HUES48 (cell line): ENCODE measurements at regions not wholly inside any gene's neighbourhood (a gene's known extent, or its start where the extent isn't known, plus 50 kb on each side); places are given as distances from the start of the nearest gene placed in this dataset.

Experiments used
- H3K27ac ChIP-seq: one replicate; pipeline ENCODE4 v1.7.0; 2013; ENCODE audit warnings: low read depth, low read length, inconsistent platforms
- H3K27me3 ChIP-seq: 2 replicates; pipeline ENCODE4 v1.6.1; 2013; ENCODE audit warnings: mild to moderate bottlenecking, low read length; ENCODE audit not compliant: control insufficient read depth, insufficient read depth
- H3K36me3 ChIP-seq: 2 replicates; pipeline ENCODE4 v1.6.1; 2013; ENCODE audit warnings: low read length; ENCODE audit not compliant: control insufficient read depth, insufficient read depth
- H3K4me1 ChIP-seq: 2 replicates; pipeline ENCODE4 v1.6.1; 2013; ENCODE audit warnings: mild to moderate bottlenecking, low read length; ENCODE audit not compliant: control insufficient read depth, insufficient read depth
- H3K4me3 ChIP-seq: 2 replicates; pipeline ENCODE4 v1.5.1; 2013; ENCODE audit warnings: mild to moderate bottlenecking, low read depth, low read length
- H3K9ac ChIP-seq: 2 replicates; pipeline ENCODE4 v1.6.1; 2013; ENCODE audit warnings: mild to moderate bottlenecking, low read depth, low read length, moderate library complexity
- H3K9me3 ChIP-seq: 2 replicates; pipeline ENCODE4 v1.6.1; 2013; ENCODE audit warnings: low read length; ENCODE audit not compliant: control insufficient read depth, insufficient read depth

DNA sequence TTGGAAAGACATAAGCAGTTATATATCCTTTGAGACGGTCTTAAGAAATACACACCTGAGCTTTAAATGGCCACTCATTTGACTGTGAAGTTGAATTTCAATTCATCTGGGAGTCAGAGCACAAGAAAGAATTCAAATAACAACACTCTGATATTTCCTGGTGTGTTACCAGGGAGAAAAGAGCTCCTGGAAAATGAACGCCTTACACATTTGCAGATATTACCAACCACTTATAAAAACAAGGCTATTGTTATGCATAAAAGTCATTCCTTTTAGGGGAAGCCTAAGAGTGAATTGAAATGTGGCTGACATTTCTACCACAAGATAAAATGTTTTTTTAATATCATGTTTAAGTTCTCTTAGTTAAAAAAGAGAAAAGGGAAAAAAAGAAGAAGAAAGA is 229.2 kb upstream of the PLEKHG7 start:
- Histone ChIP-seq H3K36me3 (no peaks in the 10 kb centered on the region), H3K9ac (no peak overlapping the region)

DNA sequence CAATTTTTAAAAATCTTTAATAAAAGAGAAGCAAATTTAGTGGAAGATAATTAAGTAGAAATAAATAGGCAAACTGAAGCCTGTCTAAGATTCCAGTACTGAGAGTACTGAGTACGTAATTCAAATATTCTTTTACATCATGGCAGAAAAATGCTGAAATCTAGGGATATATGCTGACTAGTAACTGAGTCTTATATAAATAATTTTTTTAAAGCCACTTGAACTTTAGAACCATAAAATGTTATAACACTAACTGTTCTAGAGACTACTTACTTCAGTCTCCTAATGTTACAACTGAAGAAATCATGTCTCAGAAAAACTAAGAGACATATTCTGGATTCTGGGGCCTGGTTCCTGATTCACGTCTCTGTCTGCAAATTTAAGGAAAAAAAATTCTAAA is 230.6 kb upstream of the PLEKHG7 start:
- H3K4me3 ChIP-seq, result no peak overlapping the region
- H3K9ac ChIP-seq, result no peak overlapping the region
- no peaks in the 10 kb centered on the region for H3K9me3 ChIP-seq
- H3K4me1 ChIP-seq, result peaks cover 33% of the 10 kb centered on the region
- H3K27ac ChIP-seq, result no peak overlapping the region
- H3K36me3 ChIP-seq, result no peaks in the 10 kb centered on the region
- H3K27me3 ChIP-seq, result no peaks in the 10 kb centered on the region

More for the DNA sequence above, 229.2 kb upstream of the PLEKHG7 start:
- peaks cover 19% of the 10 kb centered on the region for H3K4me1 ChIP-seq
- H3K4me3 ChIP-seq, result no peak overlapping the region
- H3K27me3 ChIP-seq, result no peaks in the 10 kb centered on the region
- H3K9me3 ChIP-seq, result no peaks in the 10 kb centered on the region
- H3K27ac ChIP-seq, result no peak overlapping the region

DNA sequence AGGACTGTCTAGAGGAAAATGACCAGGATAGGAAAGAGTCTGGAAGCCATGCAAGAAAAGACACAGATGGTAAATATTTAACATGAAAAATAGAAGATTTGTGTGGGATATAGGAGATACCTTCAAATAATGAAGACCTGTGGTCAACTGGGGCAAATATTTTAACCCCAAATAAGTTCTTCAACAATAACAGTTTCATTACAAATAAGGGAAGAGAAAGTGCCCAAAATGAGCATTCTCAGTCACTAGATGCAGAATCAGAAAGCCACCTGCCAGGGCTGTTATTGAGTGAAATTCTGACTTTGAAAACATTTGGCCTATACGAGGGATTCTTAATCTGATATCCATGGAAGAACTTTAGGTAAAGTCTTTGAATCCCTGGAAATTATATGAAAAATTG is 231.2 kb upstream of the PLEKHG7 start:
- Histone ChIP-seq H3K36me3 (no peaks in the 10 kb centered on the region), H3K9ac (no peak overlapping the region), H3K4me3 (no peak overlapping the region), H3K9me3 (no peaks in the 10 kb centered on the region), H3K27ac (no peak overlapping the region), H3K27me3 (no peaks in the 10 kb centered on the region), H3K4me1 (peaks cover 33% of the 10 kb centered on the region)

DNA sequence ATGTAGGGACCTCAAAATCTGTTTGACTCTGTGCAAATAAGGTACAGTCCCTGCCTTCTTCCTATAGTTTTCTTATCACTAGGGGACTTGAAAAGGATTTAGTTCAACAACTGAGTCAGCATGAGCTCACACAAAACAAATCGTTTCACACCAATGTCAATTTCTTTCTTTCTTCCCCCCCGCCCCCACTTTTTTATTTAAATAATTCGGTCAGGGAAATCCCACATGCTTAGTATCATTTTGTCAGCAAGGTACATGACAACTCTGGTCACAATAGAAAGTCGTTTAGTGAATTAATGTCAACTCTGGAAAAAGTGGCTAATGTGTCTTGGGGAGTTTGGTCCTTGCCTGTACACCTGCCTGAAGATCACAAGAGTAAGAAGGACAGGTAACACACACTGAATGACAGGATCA is 232.2 kb upstream of the PLEKHG7 start:
- H3K9me3 ChIP-seq, result no peaks in the 10 kb centered on the region
- H3K36me3 ChIP-seq, result no peaks in the 10 kb centered on the region
- no peak overlapping the region for H3K27ac ChIP-seq
- no peaks in the 10 kb centered on the region for H3K27me3 ChIP-seq
- peaks cover 42% of the 10 kb centered on the region for H3K4me1 ChIP-seq
- no peak overlapping the region for H3K9ac ChIP-seq
- H3K4me3 ChIP-seq, result no peak overlapping the region

DNA sequence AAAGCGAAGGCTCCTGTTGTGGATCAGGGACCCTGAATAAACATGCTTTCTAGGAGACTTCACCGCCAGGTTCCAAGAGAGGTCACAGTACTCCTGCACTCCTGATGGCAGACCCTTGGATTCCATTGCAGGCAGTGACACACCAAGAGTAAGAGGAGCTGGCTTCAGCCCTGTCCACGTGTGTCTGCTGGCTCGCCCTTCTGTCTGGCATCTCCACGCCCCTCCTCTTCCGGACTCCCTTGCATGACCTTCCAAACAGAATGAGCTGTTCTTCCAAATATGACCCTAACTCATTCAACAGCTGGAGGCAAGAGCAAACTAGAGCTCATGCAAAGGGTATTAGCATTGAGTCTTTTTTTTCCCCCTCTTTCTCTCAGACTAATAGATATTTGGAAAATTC is 233.0 kb upstream of the PLEKHG7 start:
- Histone ChIP-seq H3K4me3 (no peak overlapping the region), H3K27ac (no peak overlapping the region), H3K9me3 (no peaks in the 10 kb centered on the region), H3K36me3 (no peaks in the 10 kb centered on the region), H3K27me3 (no peaks in the 10 kb centered on the region), H3K9ac (no peak overlapping the region), H3K4me1 (peaks cover 49% of the 10 kb centered on the region)

DNA sequence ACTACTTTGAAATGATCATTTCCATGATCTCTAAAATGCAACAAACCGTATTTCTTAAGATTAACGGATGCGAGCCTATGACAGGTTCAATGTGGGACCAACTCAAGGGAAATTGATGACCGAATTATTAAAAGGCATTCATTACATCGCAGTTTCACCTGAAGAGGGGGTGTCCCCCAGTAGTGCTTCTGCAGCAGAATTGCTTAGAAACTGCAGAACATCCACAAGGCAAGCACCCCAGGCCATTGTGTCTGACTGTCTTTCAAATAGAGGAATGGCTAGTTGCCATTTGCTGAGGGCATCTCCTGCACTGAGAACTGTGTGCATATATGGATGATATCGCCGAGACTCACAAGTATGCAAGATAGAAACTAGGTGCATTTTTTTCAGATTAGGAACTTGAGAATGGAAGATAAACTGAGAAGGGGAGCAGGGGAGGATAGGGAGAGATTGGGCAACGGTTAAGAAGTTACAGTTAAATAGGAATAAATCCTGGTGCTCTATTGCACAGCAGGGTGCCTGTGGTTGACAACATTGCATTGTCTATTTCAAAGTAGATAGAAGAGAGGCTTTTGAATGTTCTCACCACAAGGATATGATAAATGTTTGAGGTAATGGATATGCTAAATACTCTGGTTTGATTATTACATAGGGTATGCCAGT is 234.3 kb upstream of the PLEKHG7 start:
- Histone ChIP-seq H3K27me3 (no peaks in the 10 kb centered on the region), H3K4me1 (peaks cover 55% of the 10 kb centered on the region), H3K9ac (no peak overlapping the region), H3K36me3 (no peaks in the 10 kb centered on the region), H3K9me3 (no peaks in the 10 kb centered on the region), H3K27ac (peak overlapping the region; percentile 5), H3K4me3 (no peak overlapping the region)

DNA sequence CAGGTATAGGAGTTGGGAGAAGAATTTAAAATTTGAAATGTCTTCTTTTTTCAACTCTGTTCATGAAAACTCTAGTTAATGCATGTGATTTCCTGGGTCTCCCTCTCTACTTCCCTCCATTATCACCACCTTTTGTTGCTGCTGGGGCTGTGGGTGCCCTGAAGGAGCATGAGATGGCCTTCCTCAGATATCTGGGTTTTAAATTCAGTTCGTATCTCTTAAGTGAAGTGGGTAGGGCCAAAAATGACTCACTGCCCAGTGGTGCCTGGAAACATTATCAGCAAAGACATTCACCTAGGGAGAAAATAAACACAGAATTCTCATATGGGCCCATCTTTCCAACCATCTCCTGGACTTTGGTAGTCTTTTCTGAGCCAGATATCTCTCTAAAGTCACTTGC is 234.9 kb upstream of the PLEKHG7 start:
- H3K27ac ChIP-seq, result peak overlapping the region; percentile 5
- H3K9ac ChIP-seq, result no peak overlapping the region
- no peak overlapping the region for H3K4me3 ChIP-seq
- no peaks in the 10 kb centered on the region for H3K36me3 ChIP-seq
- peaks cover 52% of the 10 kb centered on the region for H3K4me1 ChIP-seq
- H3K9me3 ChIP-seq, result no peaks in the 10 kb centered on the region
- H3K27me3 ChIP-seq, result no peaks in the 10 kb centered on the region

DNA sequence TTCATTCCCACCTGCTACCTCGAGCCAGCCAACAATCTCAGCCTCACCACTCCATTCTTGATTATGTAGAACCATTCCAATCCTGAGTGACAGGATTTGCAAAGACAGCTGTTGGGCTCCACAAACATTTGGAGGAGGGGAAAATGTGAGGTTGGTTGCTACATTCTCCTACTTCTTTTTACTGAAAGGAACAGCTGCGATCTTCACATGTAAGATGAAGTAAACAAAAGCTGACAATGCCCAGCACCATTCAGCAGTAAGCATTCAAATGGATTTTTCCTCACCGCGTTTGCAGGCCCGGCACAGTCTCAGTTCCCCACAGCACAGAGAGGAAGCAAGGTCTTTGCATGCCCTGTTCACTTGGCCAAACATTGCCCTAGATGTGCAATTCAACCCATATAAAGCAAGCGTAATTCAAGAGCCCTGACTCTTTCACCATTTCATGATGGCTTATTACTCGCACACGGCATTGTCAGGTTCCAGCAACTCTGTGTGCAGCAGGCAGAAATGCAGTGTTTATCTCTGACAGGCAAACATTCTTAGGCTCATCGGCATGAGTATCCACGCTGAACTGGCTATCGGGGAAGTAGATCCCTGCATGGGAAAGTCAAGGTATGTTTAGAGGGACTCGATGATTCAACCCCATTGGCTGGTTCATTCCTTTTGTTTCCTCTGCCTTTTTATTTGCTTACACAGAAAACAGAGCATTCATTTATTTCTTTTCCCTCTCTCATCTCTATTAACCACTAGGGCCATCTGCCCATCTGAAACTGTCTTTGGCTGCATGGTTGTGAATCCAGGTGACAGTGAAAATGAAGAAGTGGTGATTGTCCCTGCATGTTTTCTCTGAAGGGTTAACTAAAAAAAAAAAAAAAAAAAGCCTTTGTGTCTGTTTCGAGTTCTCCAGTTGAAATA is 236.1 kb upstream of the PLEKHG7 start:
- no peaks in the 10 kb centered on the region for H3K9me3 ChIP-seq
- peak overlapping the region; percentile 86 for H3K27ac ChIP-seq
- peaks cover 52% of the 10 kb centered on the region for H3K4me1 ChIP-seq
- H3K36me3 ChIP-seq, result no peaks in the 10 kb centered on the region
- H3K9ac ChIP-seq, result no peak overlapping the region
- no peaks in the 10 kb centered on the region for H3K27me3 ChIP-seq
- H3K4me3 ChIP-seq, result no peak overlapping the region

DNA sequence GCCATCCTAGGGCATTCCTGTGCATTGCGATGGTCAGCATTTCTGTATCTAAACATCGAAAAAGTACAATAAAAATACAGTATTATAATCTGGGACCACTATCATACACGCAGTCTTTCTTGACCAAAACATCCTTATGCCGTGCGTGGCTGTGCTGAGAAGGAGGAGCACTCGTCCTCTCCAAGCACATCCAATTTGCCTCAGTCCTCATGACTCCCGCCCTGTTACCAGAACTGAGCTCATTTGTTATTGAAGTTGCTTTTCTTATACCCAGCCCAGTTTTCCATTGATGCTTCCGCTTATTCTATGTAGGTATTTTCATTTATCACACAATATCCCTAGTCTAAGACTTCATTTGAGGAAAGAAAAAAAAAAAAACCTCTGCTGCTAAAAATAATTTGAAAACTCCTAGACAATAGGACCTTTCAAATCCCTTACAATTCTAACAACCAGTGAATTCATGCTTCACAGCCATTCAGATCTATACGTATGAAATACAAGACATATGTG is 236.9 kb upstream of the PLEKHG7 start:
- no peaks in the 10 kb centered on the region for H3K36me3 ChIP-seq
- no peak overlapping the region for H3K4me3 ChIP-seq
- H3K9me3 ChIP-seq, result no peaks in the 10 kb centered on the region
- H3K27ac ChIP-seq, result peak overlapping the region; percentile 86
- H3K27me3 ChIP-seq, result no peaks in the 10 kb centered on the region
- no peak overlapping the region for H3K9ac ChIP-seq
- H3K4me1 ChIP-seq, result peaks cover 52% of the 10 kb centered on the region

DNA sequence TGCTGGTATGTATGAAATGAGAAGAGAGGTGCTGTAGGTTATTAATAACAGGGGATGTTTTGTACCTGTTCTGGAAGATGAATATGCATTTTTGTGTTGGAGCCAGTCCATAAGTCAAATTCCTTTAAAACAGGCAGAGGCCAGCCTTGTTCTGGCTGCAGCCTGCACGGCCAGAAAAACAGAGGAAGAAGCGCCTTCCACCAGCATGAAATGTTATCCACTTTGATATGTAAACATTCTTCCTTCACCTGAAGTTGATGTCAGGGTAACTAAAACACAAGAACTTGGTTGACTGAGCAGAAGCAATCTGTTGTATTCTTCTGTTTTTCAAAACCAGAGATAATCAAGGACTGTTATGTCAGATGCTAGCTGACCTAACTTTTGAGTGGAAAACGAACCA is 237.9 kb upstream of the PLEKHG7 start:
- no peaks in the 10 kb centered on the region for H3K9me3 ChIP-seq
- H3K27me3 ChIP-seq, result no peaks in the 10 kb centered on the region
- 0 out of 2 replicates have a peak overlapping the region, but pooled peaks have one; percentile 11 for H3K4me3 ChIP-seq
- no peaks in the 10 kb centered on the region for H3K36me3 ChIP-seq
- no peak overlapping the region for H3K27ac ChIP-seq
- H3K9ac ChIP-seq, result no peak overlapping the region
- H3K4me1 ChIP-seq, result peaks cover 48% of the 10 kb centered on the region

DNA sequence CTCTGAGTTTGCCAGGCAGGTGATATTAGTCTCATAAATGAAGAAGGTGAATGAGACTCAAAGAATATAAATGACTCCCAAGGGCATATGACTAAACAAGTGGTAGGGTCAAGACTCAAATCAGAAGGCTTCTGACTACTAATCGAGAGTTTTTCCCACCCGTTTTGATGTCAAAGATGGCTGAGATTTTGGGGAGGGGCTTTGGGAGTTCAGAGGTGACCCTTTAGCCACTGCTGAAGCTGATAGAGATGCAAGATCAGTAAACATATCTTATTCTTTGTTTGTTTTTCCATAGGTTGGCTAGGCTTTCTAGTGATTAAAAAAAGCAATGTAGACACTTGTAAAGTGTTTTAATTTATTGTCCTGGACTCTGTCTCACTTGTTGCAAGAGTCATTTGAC is 239.6 kb upstream of the PLEKHG7 start:
- Histone ChIP-seq H3K9me3 (no peaks in the 10 kb centered on the region), H3K36me3 (no peaks in the 10 kb centered on the region), H3K27ac (no peak overlapping the region), H3K9ac (no peak overlapping the region), H3K4me3 (no peak overlapping the region), H3K4me1 (peaks cover 42% of the 10 kb centered on the region), H3K27me3 (no peaks in the 10 kb centered on the region)
